ENCODE measurements at regions not wholly inside any gene's neighbourhood (a gene's known extent, or its start where the extent isn't known, plus 50 kb on each side); places are given as distances from the start of the nearest gene placed in this dataset.

GRCh38 chr9:91063471-91063870 lies 261.9 kb downstream of the SYK start:
- no peak overlapping the region for H3K4me3 Mint-ChIP-seq (ENCODE audit: low read depth, unreplicated experiment)
- no peak overlapping the region for H3K27ac Mint-ChIP-seq (ENCODE audit: unreplicated experiment)
- peaks cover 11% of the 10 kb centered on the region for H3K27me3 Mint-ChIP-seq (ENCODE audit: unreplicated experiment)
- H3K4me1 Mint-ChIP-seq (ENCODE audit: low read depth, unreplicated experiment): peaks cover 23% of the 10 kb centered on the region
- CTCF ChIA-PET: no interaction called here
- TF ChIP-seq, protein P1, sequence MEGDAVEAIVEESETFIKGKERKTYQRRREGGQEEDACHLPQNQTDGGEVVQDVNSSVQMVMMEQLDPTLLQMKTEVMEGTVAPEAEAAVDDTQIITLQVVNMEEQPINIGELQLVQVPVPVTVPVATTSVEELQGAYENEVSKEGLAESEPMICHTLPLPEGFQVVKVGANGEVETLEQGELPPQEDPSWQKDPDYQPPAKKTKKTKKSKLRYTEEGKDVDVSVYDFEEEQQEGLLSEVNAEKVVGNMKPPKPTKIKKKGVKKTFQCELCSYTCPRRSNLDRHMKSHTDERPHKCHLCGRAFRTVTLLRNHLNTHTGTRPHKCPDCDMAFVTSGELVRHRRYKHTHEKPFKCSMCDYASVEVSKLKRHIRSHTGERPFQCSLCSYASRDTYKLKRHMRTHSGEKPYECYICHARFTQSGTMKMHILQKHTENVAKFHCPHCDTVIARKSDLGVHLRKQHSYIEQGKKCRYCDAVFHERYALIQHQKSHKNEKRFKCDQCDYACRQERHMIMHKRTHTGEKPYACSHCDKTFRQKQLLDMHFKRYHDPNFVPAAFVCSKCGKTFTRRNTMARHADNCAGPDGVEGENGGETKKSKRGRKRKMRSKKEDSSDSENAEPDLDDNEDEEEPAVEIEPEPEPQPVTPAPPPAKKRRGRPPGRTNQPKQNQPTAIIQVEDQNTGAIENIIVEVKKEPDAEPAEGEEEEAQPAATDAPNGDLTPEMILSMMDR (IDR thresholded peaks at IDR 0.05; ENCODE audit: unreplicated experiment): no peak
- intact Hi-C loops (cut with micrococcal nuclease; ENCODE audit: unreplicated experiment): no loop called here
- no peaks in the 10 kb centered on the region for H3K36me3 Mint-ChIP-seq (ENCODE audit: insufficient read depth, unreplicated experiment)
- DNase-seq: no peak
- BruUV-seq (replicated peaks): no TSS peak
- no peaks in the 10 kb centered on the region for H3K9me3 Mint-ChIP-seq (ENCODE audit: low read depth, unreplicated experiment)

DNA sequence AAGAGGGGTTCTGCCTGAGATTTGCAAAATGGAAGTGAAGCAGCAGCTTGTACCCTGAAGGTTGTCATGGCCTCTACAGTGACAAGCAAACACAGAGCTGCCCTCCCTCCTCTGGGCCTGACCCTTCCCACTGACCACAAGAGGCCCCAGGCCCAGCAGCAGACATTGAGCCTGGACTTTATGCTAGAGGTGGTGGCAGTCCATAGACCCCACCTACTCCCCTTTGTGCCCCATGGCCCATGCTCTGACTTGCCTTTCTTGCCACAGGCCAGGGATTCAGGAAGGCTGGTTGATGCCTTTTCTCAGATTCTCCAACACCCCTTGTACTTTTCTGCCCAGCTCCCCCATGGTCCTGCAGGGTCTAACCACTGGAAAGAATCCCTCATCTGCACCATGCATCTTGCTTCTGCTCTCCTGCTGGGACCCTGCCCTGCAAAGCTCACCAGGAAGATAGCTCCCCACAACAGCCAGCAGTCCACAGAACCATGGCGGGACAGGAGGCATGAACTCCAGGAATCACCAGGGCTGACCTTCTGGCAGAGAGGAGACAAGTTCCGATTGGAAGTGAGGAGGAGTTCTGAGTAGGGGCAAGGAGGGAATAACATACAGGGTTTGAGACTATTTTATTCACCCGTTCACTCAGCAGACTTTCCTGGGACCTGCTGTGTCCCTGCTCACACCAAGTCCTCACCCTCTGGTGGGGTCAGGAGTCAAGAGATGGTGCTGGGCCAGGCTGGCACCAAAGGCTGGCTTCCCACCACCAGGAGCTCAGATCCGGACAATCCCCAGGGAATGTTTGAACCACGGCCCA lies 263.8 kb downstream of the SYK start:
- CTCF ChIA-PET: no interaction called here
- TF ChIP-seq, protein P1 (IDR thresholded peaks at IDR 0.05; ENCODE audit: unreplicated experiment): no peak
- no peak for DNase-seq
- Mint-ChIP-seq H3K9me3 (ENCODE audit: low read depth, unreplicated experiment) (no peaks in the 10 kb centered on the region), H3K4me1 (ENCODE audit: low read depth, unreplicated experiment) (peaks cover 20% of the 10 kb centered on the region), H3K27me3 (ENCODE audit: unreplicated experiment) (peaks cover 11% of the 10 kb centered on the region), H3K27ac (ENCODE audit: unreplicated experiment) (no peak overlapping the region), H3K4me3 (ENCODE audit: low read depth, unreplicated experiment) (no peak overlapping the region), H3K36me3 (ENCODE audit: insufficient read depth, unreplicated experiment) (no peaks in the 10 kb centered on the region)
- intact Hi-C loops (cut with micrococcal nuclease; ENCODE audit: unreplicated experiment): no loop called here
- no TSS peak for BruUV-seq (replicated peaks)

DNA sequence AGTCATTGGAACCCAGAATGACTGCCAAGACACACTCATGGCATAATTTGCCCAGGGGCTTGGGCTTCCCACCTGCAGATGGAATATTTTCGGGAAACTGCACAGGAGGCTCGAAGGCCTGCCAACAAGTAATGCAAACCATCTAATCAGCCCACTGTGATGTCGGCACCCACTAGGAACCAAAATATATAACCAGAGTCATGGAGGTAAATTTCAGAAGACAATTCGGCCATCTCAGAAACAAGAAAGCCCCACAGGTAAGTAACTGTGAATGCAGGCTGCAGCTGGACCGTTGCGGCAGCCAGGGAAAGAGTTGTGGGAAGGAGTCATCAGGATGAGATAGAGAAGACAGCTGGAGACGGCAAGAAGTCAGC lies 264.4 kb downstream of the SYK start:
- H3K36me3 Mint-ChIP-seq (ENCODE audit: insufficient read depth, unreplicated experiment): no peaks in the 10 kb centered on the region
- TF ChIP-seq, protein P1 (IDR thresholded peaks at IDR 0.05; ENCODE audit: unreplicated experiment): no peak
- H3K9me3 Mint-ChIP-seq (ENCODE audit: low read depth, unreplicated experiment): no peaks in the 10 kb centered on the region
- H3K27ac Mint-ChIP-seq (ENCODE audit: unreplicated experiment): no peak overlapping the region
- H3K27me3 Mint-ChIP-seq (ENCODE audit: unreplicated experiment): peaks cover 11% of the 10 kb centered on the region
- CTCF ChIA-PET: no interaction called here
- H3K4me1 Mint-ChIP-seq (ENCODE audit: low read depth, unreplicated experiment): peaks cover 14% of the 10 kb centered on the region
- intact Hi-C loops (cut with micrococcal nuclease; ENCODE audit: unreplicated experiment): no loop called here
- DNase-seq: no peak
- BruUV-seq (replicated peaks): no TSS peak
- no peak overlapping the region for H3K4me3 Mint-ChIP-seq (ENCODE audit: low read depth, unreplicated experiment)

- Mint-ChIP-seq H3K36me3 (ENCODE audit: insufficient read depth, unreplicated experiment) (no peaks in the 10 kb centered on the region), H3K4me3 (ENCODE audit: low read depth, unreplicated experiment) (no peak overlapping the region), H3K4me1 (ENCODE audit: low read depth, unreplicated experiment) (peaks cover 13% of the 10 kb centered on the region), H3K27ac (ENCODE audit: unreplicated experiment) (no peak overlapping the region), H3K9me3 (ENCODE audit: low read depth, unreplicated experiment) (no peaks in the 10 kb centered on the region), H3K27me3 (ENCODE audit: unreplicated experiment) (peaks cover 11% of the 10 kb centered on the region)
- DNase-seq: no peak
- TF ChIP-seq, protein P1 (IDR thresholded peaks at IDR 0.05; ENCODE audit: unreplicated experiment): no peak
- CTCF ChIA-PET: no interaction called here
- intact Hi-C loops (cut with micrococcal nuclease; ENCODE audit: unreplicated experiment): no loop called here
- no TSS peak for BruUV-seq (replicated peaks)
These were observed 265.2 kb downstream of the SYK start for GRCh38 chr9:91066856-91067255.

All from Calu3 (cell line).